Bronchial epithelial cell (primary cell): ENCODE measurements at regions not wholly inside any gene's neighbourhood (a gene's known extent, or its start where the extent isn't known, plus 50 kb on each side); places are given as distances from the start of the nearest gene placed in this dataset.

Experiments used
- DNase-seq: peaks from one replicate; pipeline ENCODE4 v3.0.0-alpha.2; 2010; ENCODE audit warnings: low read depth
- FAIRE-seq: peaks from 2 replicates; lab custom pipeline; 2011; peaks lifted over from hg19 to GRCh38; lab: Jason Lieb, UNC
- H3K27me3 ChIP-seq: 2 replicates; pipeline ENCODE4 v1.5.1; 2011; ENCODE audit warnings: low read length; ENCODE audit not compliant: control insufficient read depth, insufficient read depth
- H3K36me3 ChIP-seq: 2 replicates; pipeline ENCODE4 v1.5.1; 2011; ENCODE audit warnings: low read length; ENCODE audit not compliant: control insufficient read depth, insufficient read depth
- H3K4me3 ChIP-seq: 2 replicates; pipeline ENCODE4 v1.5.1; 2011; ENCODE audit warnings: mild to moderate bottlenecking, low read depth, low read length, control low read depth
- TF ChIP-seq, protein P1 (sequence below): IDR thresholded peaks from 2 replicates; pipeline ENCODE4 v1.5.1; 2011; ENCODE audit warnings: mild to moderate bottlenecking, moderate library complexity, low read length, control low read depth, inconsistent platforms; ENCODE audit not compliant: insufficient read depth, severe bottlenecking

- no peak for FAIRE-seq
- TF ChIP-seq, protein P1, sequence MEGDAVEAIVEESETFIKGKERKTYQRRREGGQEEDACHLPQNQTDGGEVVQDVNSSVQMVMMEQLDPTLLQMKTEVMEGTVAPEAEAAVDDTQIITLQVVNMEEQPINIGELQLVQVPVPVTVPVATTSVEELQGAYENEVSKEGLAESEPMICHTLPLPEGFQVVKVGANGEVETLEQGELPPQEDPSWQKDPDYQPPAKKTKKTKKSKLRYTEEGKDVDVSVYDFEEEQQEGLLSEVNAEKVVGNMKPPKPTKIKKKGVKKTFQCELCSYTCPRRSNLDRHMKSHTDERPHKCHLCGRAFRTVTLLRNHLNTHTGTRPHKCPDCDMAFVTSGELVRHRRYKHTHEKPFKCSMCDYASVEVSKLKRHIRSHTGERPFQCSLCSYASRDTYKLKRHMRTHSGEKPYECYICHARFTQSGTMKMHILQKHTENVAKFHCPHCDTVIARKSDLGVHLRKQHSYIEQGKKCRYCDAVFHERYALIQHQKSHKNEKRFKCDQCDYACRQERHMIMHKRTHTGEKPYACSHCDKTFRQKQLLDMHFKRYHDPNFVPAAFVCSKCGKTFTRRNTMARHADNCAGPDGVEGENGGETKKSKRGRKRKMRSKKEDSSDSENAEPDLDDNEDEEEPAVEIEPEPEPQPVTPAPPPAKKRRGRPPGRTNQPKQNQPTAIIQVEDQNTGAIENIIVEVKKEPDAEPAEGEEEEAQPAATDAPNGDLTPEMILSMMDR, result no peak
- peak; percentile 94 for DNase-seq
- no peak overlapping the region for H3K4me3 ChIP-seq
- no peaks in the 10 kb centered on the region for H3K36me3 ChIP-seq
- H3K27me3 ChIP-seq, result peaks cover 4% of the 10 kb centered on the region
Observed at GRCh38 chr6:17032590-17032987, 69.3 kb upstream of the STMND1 start.

- Histone ChIP-seq H3K27me3 (peaks cover 4% of the 10 kb centered on the region), H3K4me3 (no peak overlapping the region), H3K36me3 (no peaks in the 10 kb centered on the region)
- DNase-seq (no peak), FAIRE-seq (no peak)
- TF ChIP-seq, protein P1, result no peak
Observed at GRCh38 chr6:17031961-17032360, 69.9 kb upstream of the STMND1 start.

- H3K27me3 ChIP-seq, result peaks cover 2% of the 10 kb centered on the region
- TF ChIP-seq, protein P1, result no peak
- no peak for FAIRE-seq
Observed at GRCh38 chr6:17027441-17027840, 74.4 kb upstream of the STMND1 start.

GRCh38 chr6:17022604-17023003 is 79.2 kb upstream of the STMND1 start:
- TF ChIP-seq, protein P1, result no peak
- Histone ChIP-seq H3K4me3 (no peak overlapping the region), H3K36me3 (no peaks in the 10 kb centered on the region), H3K27me3 (peaks cover 2% of the 10 kb centered on the region)
- FAIRE-seq (no peak), DNase-seq (no peak)

More at GRCh38 chr6:17027441-17027840, 74.4 kb upstream of the STMND1 start:
- Histone ChIP-seq H3K36me3 (no peaks in the 10 kb centered on the region), H3K4me3 (no peak overlapping the region)
- no peak for DNase-seq

GRCh38 chr6:17021539-17021889 is 80.3 kb upstream of the STMND1 start:
- no peak overlapping the region for H3K4me3 ChIP-seq
- no peaks in the 10 kb centered on the region for H3K36me3 ChIP-seq
- FAIRE-seq (no peak), DNase-seq (no peak)
- peaks cover 2% of the 10 kb centered on the region for H3K27me3 ChIP-seq
- TF ChIP-seq, protein P1, result no peak

GRCh38 chr6:17020889-17021538 is 80.8 kb upstream of the STMND1 start:
- H3K27me3 ChIP-seq, result peaks cover 2% of the 10 kb centered on the region
- DNase-seq (no peak), FAIRE-seq (no peak)
- TF ChIP-seq, protein P1, result no peak
- H3K36me3 ChIP-seq, result no peaks in the 10 kb centered on the region
- no peak overlapping the region for H3K4me3 ChIP-seq
